NCI-H2196 (cell line): ENCODE measurements at regions not wholly inside any gene's neighbourhood (a gene's known extent, or its start where the extent isn't known, plus 50 kb on each side); places are given as distances from the start of the nearest gene placed in this dataset.

ENCODE experiments used
- DNase-seq: peaks from one replicate; lab custom pipeline; 2025; ENCODE audit not compliant: unreplicated experiment; lab: John Stamatoyannopoulos, UW

- DNase-seq: no peak
These were observed 220.9 kb upstream of the CDC14C start for GRCh38 chr7:48703466-48703865.

GRCh38 chr7:48708122-48708521 lies 216.2 kb upstream of the CDC14C start:
- no peak for DNase-seq

GRCh38 chr7:48708635-48709034 lies 215.7 kb upstream of the CDC14C start:
- DNase-seq: no peak

- DNase-seq: no peak
These were observed 213.4 kb upstream of the CDC14C start for GRCh38 chr7:48710995-48711394.

GRCh38 chr7:48718731-48719378 lies 205.5 kb upstream of the CDC14C start:
- peak; percentile 28 for DNase-seq

- DNase-seq: no peak
These were observed 195.5 kb upstream of the CDC14C start for GRCh38 chr7:48728799-48729198.

- DNase-seq: no peak
These were observed 189.5 kb upstream of the CDC14C start for GRCh38 chr7:48734695-48735406.

- no peak for DNase-seq
These were observed 182.8 kb upstream of the CDC14C start for GRCh38 chr7:48741545-48741944.

GRCh38 chr7:48742079-48742798 lies 182.1 kb upstream of the CDC14C start:
- DNase-seq: no peak

GRCh38 chr7:48748081-48748833 lies 176.1 kb upstream of the CDC14C start:
- no peak for DNase-seq

GRCh38 chr7:48755061-48755555 lies 169.2 kb upstream of the CDC14C start:
- DNase-seq: no peak

GRCh38 chr7:48759431-48760080 lies 164.8 kb upstream of the CDC14C start:
- no peak for DNase-seq

- no peak for DNase-seq
These were observed 163.7 kb upstream of the CDC14C start for GRCh38 chr7:48760528-48761265.

- DNase-seq: no peak
These were observed 143.5 kb upstream of the CDC14C start for GRCh38 chr7:48780862-48781261.

- peak; percentile 47 for DNase-seq
These were observed 142.6 kb upstream of the CDC14C start for GRCh38 chr7:48781752-48782151.

GRCh38 chr7:48782511-48782910 lies 141.8 kb upstream of the CDC14C start:
- DNase-seq: peak; percentile 73

- peak; percentile 90 for DNase-seq
These were observed 137.4 kb upstream of the CDC14C start for GRCh38 chr7:48786951-48787350.

GRCh38 chr7:48803250-48803649 lies 121.1 kb upstream of the CDC14C start:
- no peak for DNase-seq

- DNase-seq: no peak
These were observed 117.6 kb upstream of the CDC14C start for GRCh38 chr7:48806731-48807130.

GRCh38 chr7:48811071-48811470 lies 113.3 kb upstream of the CDC14C start:
- DNase-seq: no peak
